WTC11 (cell line): ENCODE measurements at regions not wholly inside any gene's neighbourhood (a gene's known extent, or its start where the extent isn't known, plus 50 kb on each side); places are given as distances from the start of the nearest gene placed in this dataset.

ENCODE experiments used
- MLX ChIP-seq: sonication (generic); formaldehyde crosslinking; IDR thresholded peaks from 2 replicates; pipeline ENCODE4 v1.8.1; 2023; ENCODE audit warnings: mild to moderate bottlenecking, missing genetic modification reagents, moderate library complexity
- NFYB ChIP-seq: sonication (generic); formaldehyde crosslinking; conservative IDR thresholded peaks from 2 replicates; pipeline ENCODE4 v1.8.0; 2022; ENCODE audit warnings: low read depth, missing genetic modification reagents
- ZNF416 ChIP-seq: fragments of 250-450 bp; sonication (Bioruptor Pico); IDR thresholded peaks from 2 replicates; pipeline ENCODE4 v1.9.0; 2021; ENCODE audit warnings: mild to moderate bottlenecking, inconsistent platforms
- TF ChIP-seq, protein P1 (sequence below): fragments of 200-600 bp; IDR thresholded peaks from 2 replicates; pipeline ENCODE4 v1.8.0; 2022; ENCODE audit warnings: antibody characterized with exemption
- TF ChIP-seq, protein P2 (sequence below): sonication (generic); formaldehyde crosslinking; IDR thresholded peaks from 2 replicates; pipeline ENCODE4 v1.8.1; 2023; ENCODE audit warnings: mild to moderate bottlenecking, moderate library complexity, missing genetic modification reagents

GRCh38 chr9:103471241-103471640, 476.1 kb downstream of the CYLC2 start:
- TF ChIP-seq ZNF416 (CRISPR knock-in tag): no peak
- TF ChIP-seq, protein P1, sequence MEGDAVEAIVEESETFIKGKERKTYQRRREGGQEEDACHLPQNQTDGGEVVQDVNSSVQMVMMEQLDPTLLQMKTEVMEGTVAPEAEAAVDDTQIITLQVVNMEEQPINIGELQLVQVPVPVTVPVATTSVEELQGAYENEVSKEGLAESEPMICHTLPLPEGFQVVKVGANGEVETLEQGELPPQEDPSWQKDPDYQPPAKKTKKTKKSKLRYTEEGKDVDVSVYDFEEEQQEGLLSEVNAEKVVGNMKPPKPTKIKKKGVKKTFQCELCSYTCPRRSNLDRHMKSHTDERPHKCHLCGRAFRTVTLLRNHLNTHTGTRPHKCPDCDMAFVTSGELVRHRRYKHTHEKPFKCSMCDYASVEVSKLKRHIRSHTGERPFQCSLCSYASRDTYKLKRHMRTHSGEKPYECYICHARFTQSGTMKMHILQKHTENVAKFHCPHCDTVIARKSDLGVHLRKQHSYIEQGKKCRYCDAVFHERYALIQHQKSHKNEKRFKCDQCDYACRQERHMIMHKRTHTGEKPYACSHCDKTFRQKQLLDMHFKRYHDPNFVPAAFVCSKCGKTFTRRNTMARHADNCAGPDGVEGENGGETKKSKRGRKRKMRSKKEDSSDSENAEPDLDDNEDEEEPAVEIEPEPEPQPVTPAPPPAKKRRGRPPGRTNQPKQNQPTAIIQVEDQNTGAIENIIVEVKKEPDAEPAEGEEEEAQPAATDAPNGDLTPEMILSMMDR: no peak
- no peak for TF ChIP-seq NFYB (CRISPR knock-in tag)
- no peak for TF ChIP-seq MLX
- TF ChIP-seq, protein P2, sequence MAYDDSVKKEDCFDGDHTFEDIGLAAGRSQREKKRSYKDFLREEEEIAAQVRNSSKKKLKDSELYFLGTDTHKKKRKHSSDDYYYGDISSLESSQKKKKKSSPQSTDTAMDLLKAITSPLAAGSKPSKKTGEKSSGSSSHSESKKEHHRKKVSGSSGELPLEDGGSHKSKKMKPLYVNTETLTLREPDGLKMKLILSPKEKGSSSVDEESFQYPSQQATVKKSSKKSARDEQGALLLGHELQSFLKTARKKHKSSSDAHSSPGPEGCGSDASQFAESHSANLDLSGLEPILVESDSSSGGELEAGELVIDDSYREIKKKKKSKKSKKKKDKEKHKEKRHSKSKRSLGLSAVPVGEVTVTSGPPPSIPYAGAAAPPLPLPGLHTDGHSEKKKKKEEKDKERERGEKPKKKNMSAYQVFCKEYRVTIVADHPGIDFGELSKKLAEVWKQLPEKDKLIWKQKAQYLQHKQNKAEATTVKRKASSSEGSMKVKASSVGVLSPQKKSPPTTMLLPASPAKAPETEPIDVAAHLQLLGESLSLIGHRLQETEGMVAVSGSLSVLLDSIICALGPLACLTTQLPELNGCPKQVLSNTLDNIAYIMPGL (CRISPR knock-in tag): no peak
